ENCODE measurements at regions not wholly inside any gene's neighbourhood (a gene's known extent, or its start where the extent isn't known, plus 50 kb on each side); places are given as distances from the start of the nearest gene placed in this dataset.

- WGBS (ENCODE audit: low lambda C conversion rate, missing lambda C conversion rate): 86% methylated on average over 3 of the region's 3 CpGs
These were observed 167.6 kb upstream of the MSX2 start for GRCh38 chr5:174556756-174557155.

GRCh38 chr5:174558190-174558589 lies 166.2 kb upstream of the MSX2 start:
- Histone ChIP-seq H3K36me3 (replicated peaks; ENCODE audit: insufficient read depth, low read depth) (no peaks in the 10 kb centered on the region), H3K4me2 (no peak overlapping the region), H3K4me3 (no peak overlapping the region), H2AFZ (no peak overlapping the region), H3K27ac (no peak overlapping the region), H3K9me3 (ENCODE audit: low read depth) (no peaks in the 10 kb centered on the region), H4K20me1 (ENCODE audit: insufficient read depth, poor library complexity, severe bottlenecking) (no peaks in the 10 kb centered on the region), H3K4me1 (ENCODE audit: insufficient read depth) (no peaks in the 10 kb centered on the region), H3K79me2 (no peaks in the 10 kb centered on the region), H3K27me3 (no peaks in the 10 kb centered on the region), H3K9me2 (replicated peaks; ENCODE audit: insufficient read depth) (no peaks in the 10 kb centered on the region)
- TF ChIP-seq EZH2 (IDR thresholded peaks at IDR 0.05; ENCODE audit: borderline replicate concordance): no peak
- no peak for TF ChIP-seq EZH2phosphoT487 (IDR thresholded peaks at IDR 0.05; ENCODE audit: low read depth, severe bottlenecking, unreplicated experiment)
- no peak for TF ChIP-seq CTCF (IDR thresholded peaks at IDR 0.05; ENCODE audit: poor library complexity)
- WGBS (ENCODE audit: low lambda C conversion rate, missing lambda C conversion rate): 70% methylated on average over 1 of the region's 1 CpG
- no peak for DNase-seq (ENCODE audit: low spot score)

More at GRCh38 chr5:174556756-174557155, 167.6 kb upstream of the MSX2 start:
- Histone ChIP-seq H3K4me3 (no peak overlapping the region), H3K79me2 (no peaks in the 10 kb centered on the region), H2AFZ (no peak overlapping the region), H3K4me2 (no peak overlapping the region), H3K27ac (no peak overlapping the region), H4K20me1 (ENCODE audit: insufficient read depth, poor library complexity, severe bottlenecking) (no peaks in the 10 kb centered on the region), H3K36me3 (replicated peaks; ENCODE audit: insufficient read depth, low read depth) (no peaks in the 10 kb centered on the region), H3K4me1 (ENCODE audit: insufficient read depth) (no peaks in the 10 kb centered on the region), H3K27me3 (no peaks in the 10 kb centered on the region), H3K9me3 (ENCODE audit: low read depth) (no peaks in the 10 kb centered on the region), H3K9me2 (replicated peaks; ENCODE audit: insufficient read depth) (no peaks in the 10 kb centered on the region)
- TF ChIP-seq CTCF (IDR thresholded peaks at IDR 0.05; ENCODE audit: poor library complexity) (no peak), EZH2 (IDR thresholded peaks at IDR 0.05; ENCODE audit: borderline replicate concordance) (no peak), EZH2phosphoT487 (IDR thresholded peaks at IDR 0.05; ENCODE audit: low read depth, severe bottlenecking, unreplicated experiment) (no peak)
- DNase-seq (ENCODE audit: low spot score): no peak

GRCh38 chr5:174559141-174559540 lies 165.2 kb upstream of the MSX2 start:
- Histone ChIP-seq H3K9me3 (ENCODE audit: low read depth) (no peaks in the 10 kb centered on the region), H2AFZ (no peak overlapping the region), H3K27me3 (no peaks in the 10 kb centered on the region), H3K9me2 (replicated peaks; ENCODE audit: insufficient read depth) (no peaks in the 10 kb centered on the region), H3K4me2 (no peak overlapping the region), H4K20me1 (ENCODE audit: insufficient read depth, poor library complexity, severe bottlenecking) (no peaks in the 10 kb centered on the region), H3K79me2 (no peaks in the 10 kb centered on the region), H3K27ac (no peak overlapping the region), H3K4me1 (ENCODE audit: insufficient read depth) (peaks cover 3% of the 10 kb centered on the region), H3K36me3 (replicated peaks; ENCODE audit: insufficient read depth, low read depth) (no peaks in the 10 kb centered on the region), H3K4me3 (no peak overlapping the region)
- TF ChIP-seq EZH2phosphoT487 (IDR thresholded peaks at IDR 0.05; ENCODE audit: low read depth, severe bottlenecking, unreplicated experiment): no peak
- no peak for TF ChIP-seq EZH2 (IDR thresholded peaks at IDR 0.05; ENCODE audit: borderline replicate concordance)
- TF ChIP-seq CTCF (IDR thresholded peaks at IDR 0.05; ENCODE audit: poor library complexity): no peak
- 68% methylated on average over 3 of the region's 3 CpGs for WGBS (ENCODE audit: low lambda C conversion rate, missing lambda C conversion rate)
- no peak for DNase-seq (ENCODE audit: low spot score)

GRCh38 chr5:174559566-174560090 lies 164.8 kb upstream of the MSX2 start:
- no peaks in the 10 kb centered on the region for H3K36me3 ChIP-seq (replicated peaks; ENCODE audit: insufficient read depth, low read depth)

More at GRCh38 chr5:174559566-174560090, 164.8 kb upstream of the MSX2 start:
- DNase-seq (ENCODE audit: low spot score): no peak
- Histone ChIP-seq H4K20me1 (ENCODE audit: insufficient read depth, poor library complexity, severe bottlenecking) (no peaks in the 10 kb centered on the region), H3K4me3 (no peak overlapping the region), H2AFZ (no peak overlapping the region), H3K4me1 (ENCODE audit: insufficient read depth) (peaks cover 3% of the 10 kb centered on the region), H3K9me3 (ENCODE audit: low read depth) (no peaks in the 10 kb centered on the region), H3K4me2 (no peak overlapping the region), H3K9me2 (replicated peaks; ENCODE audit: insufficient read depth) (no peaks in the 10 kb centered on the region), H3K79me2 (no peaks in the 10 kb centered on the region), H3K27me3 (no peaks in the 10 kb centered on the region), H3K27ac (no peak overlapping the region)
- WGBS (ENCODE audit: low lambda C conversion rate, missing lambda C conversion rate): 86% methylated on average over 5 of the region's 5 CpGs
- TF ChIP-seq EZH2phosphoT487 (IDR thresholded peaks at IDR 0.05; ENCODE audit: low read depth, severe bottlenecking, unreplicated experiment) (no peak), EZH2 (IDR thresholded peaks at IDR 0.05; ENCODE audit: borderline replicate concordance) (no peak), CTCF (IDR thresholded peaks at IDR 0.05; ENCODE audit: poor library complexity) (no peak)
